HEK293 (cell line): ENCODE measurements at regions not wholly inside any gene's neighbourhood (a gene's known extent, or its start where the extent isn't known, plus 50 kb on each side); places are given as distances from the start of the nearest gene placed in this dataset.
"Not testable (repeated sequence)": the region's sequence is repeated elsewhere in the genome, so short reads cannot be mapped to it uniquely, and the experiment has no call there.

Experiments
- CTCF ChIA-PET: fragments of 350-600 bp; formaldehyde crosslinking; extraction: SDS; loops from one replicate; lab custom pipeline; 2021; ENCODE audit warnings: antibody characterized with exemption; lab: Yijun Ruan, JAX
- POLR2A ChIA-PET: fragments of 300-600 bp; formaldehyde crosslinking; extraction: SDS; loops from one replicate; lab custom pipeline; 2020; ENCODE audit warnings: antibody characterized with exemption, inconsistent platforms; lab: Yijun Ruan, JAX
- H3K27ac ChIP-seq: fragments of 200-500 bp; sonication (Bioruptor generic); 2 replicates; pipeline ENCODE4 v1.5.1; 2014; ENCODE audit warnings: low read depth, low read length, control low read depth, inconsistent platforms; ENCODE audit errors: extremely low read depth
- H3K36me3 ChIP-seq, 2 experiments: fragments of 200-500 bp in 1 of 2; sonication (Bioruptor generic) in 1 of 2; 1 replicate in 1 of 2; 2 replicates in 1 of 2; pipeline ENCODE4 v1.5.1; 2014 to 2017; ENCODE audit warnings: inconsistent platforms in 2 of 2, low read length in 2 of 2; ENCODE audit not compliant: control insufficient read depth in 2 of 2, insufficient read depth in 1 of 2
- H3K4me1 ChIP-seq: fragments of 200-500 bp; sonication (Bioruptor generic); 2 replicates; pipeline ENCODE4 v1.5.1; 2014; ENCODE audit warnings: mild to moderate bottlenecking, low read length, inconsistent platforms; ENCODE audit not compliant: control insufficient read depth, insufficient read depth
- H3K4me3 ChIP-seq: 2 replicates; pipeline ENCODE4 v1.5.1; 2011; ENCODE audit warnings: low read depth, mild to moderate bottlenecking, control low read depth, low read length, moderate library complexity
- H3K9me3 ChIP-seq: fragments of 200-500 bp; sonication (Bioruptor generic); 2 replicates; pipeline ENCODE4 v1.5.1; 2014; ENCODE audit warnings: low read depth, low read length, inconsistent platforms; ENCODE audit not compliant: control insufficient read depth, insufficient read depth
- AEBP2 ChIP-seq: fragments of 450-650 bp; formaldehyde crosslinking; IDR thresholded peaks from 2 replicates; pipeline ENCODE4 v1.5.1; 2016; ENCODE audit warnings: missing biosample characterization, missing genetic modification characterization, borderline replicate concordance
- EGR2 ChIP-seq: fragments of 450-650 bp; formaldehyde crosslinking; IDR thresholded peaks from 2 replicates; pipeline ENCODE4 v1.5.1; 2016; ENCODE audit warnings: low read depth, missing biosample characterization, missing genetic modification characterization
- GFI1B ChIP-seq: fragments of 450-650 bp; formaldehyde crosslinking; IDR thresholded peaks from 2 replicates; pipeline ENCODE4 v1.5.1; 2016; ENCODE audit warnings: missing biosample characterization, missing genetic modification characterization
- KLF9 ChIP-seq: fragments of 450-650 bp; formaldehyde crosslinking; IDR thresholded peaks from 2 replicates; pipeline ENCODE4 v1.5.1; 2016; ENCODE audit warnings: missing biosample characterization, missing genetic modification characterization, low read depth
- SALL2 ChIP-seq: fragments of 450-650 bp; formaldehyde crosslinking; IDR thresholded peaks from 2 replicates; pipeline ENCODE4 v1.5.0; 2017; ENCODE audit warnings: missing biosample characterization, mild to moderate bottlenecking, missing genetic modification characterization, borderline replicate concordance
- SCRT2 ChIP-seq: fragments of 450-650 bp; formaldehyde crosslinking; IDR thresholded peaks from 2 replicates; pipeline ENCODE4 v1.5.1; 2016; ENCODE audit warnings: missing biosample characterization, missing genetic modification characterization
- ZBTB6 ChIP-seq: fragments of 450-650 bp; formaldehyde crosslinking; IDR thresholded peaks from 2 replicates; pipeline ENCODE4 v1.5.1; 2017; ENCODE audit warnings: missing biosample characterization, missing genetic modification characterization
- ZNF274 ChIP-seq, 2 experiments: fragments of 200-500 bp in 1 of 2; fragments of 450-650 bp in 1 of 2; sonication (Bioruptor generic) in 1 of 2; formaldehyde crosslinking in 1 of 2; IDR thresholded peaks; 2 replicates each; pipeline versions ENCODE4 v1.5.1 to v1.6.1; 2014 to 2016; ENCODE audit warnings: borderline replicate concordance in 1 of 2, inconsistent platforms in 1 of 2, low read length in 1 of 2, missing biosample characterization in 1 of 2, missing genetic modification characterization in 1 of 2
- ZNF302 ChIP-seq: fragments of 450-650 bp; formaldehyde crosslinking; IDR thresholded peaks from 2 replicates; pipeline ENCODE4 v1.5.1; 2016; ENCODE audit warnings: missing biosample characterization, missing genetic modification characterization, low read depth
- ZNF354C ChIP-seq: fragments of 450-650 bp; formaldehyde crosslinking; IDR thresholded peaks from 2 replicates; pipeline ENCODE4 v1.5.1; 2016; ENCODE audit warnings: missing biosample characterization, missing genetic modification characterization, low read depth, borderline replicate concordance
- ZNF48 ChIP-seq: fragments of 450-650 bp; formaldehyde crosslinking; IDR thresholded peaks from 2 replicates; pipeline ENCODE4 v1.5.1; 2016; ENCODE audit warnings: missing biosample characterization, missing genetic modification characterization
- ZNF488 ChIP-seq: fragments of 450-650 bp; formaldehyde crosslinking; IDR thresholded peaks from 2 replicates; pipeline ENCODE4 v1.5.1; 2016; ENCODE audit warnings: missing biosample characterization, missing genetic modification characterization
- ZNF639 ChIP-seq: fragments of 450-650 bp; formaldehyde crosslinking; IDR thresholded peaks from 2 replicates; pipeline ENCODE4 v1.5.1; 2016; ENCODE audit warnings: missing biosample characterization, missing genetic modification characterization
- ZNF654 ChIP-seq: fragments of 450-650 bp; formaldehyde crosslinking; IDR thresholded peaks from 2 replicates; pipeline ENCODE4 v1.5.1; 2016; ENCODE audit warnings: low read depth, missing biosample characterization, missing genetic modification characterization
- ZNF791 ChIP-seq: fragments of 450-650 bp; formaldehyde crosslinking; IDR thresholded peaks from 2 replicates; pipeline ENCODE4 v1.5.1; 2016; ENCODE audit warnings: missing biosample characterization, missing genetic modification characterization

GRCh38 chr7:13259930-13260329 lies 572.5 kb downstream of the ARL4A start (continued):
- no peak for TF ChIP-seq ZNF354C (tag by site-specific recombination)

GRCh38 chr7:13262929-13263530 lies 575.6 kb downstream of the ARL4A start:
- ChIA-PET POLR2A (interaction anchor here (1.6 kb wide), 1 partner anchor 576 kb away, joined by 4 read pairs; the partner anchor contains the start of gene ARL4A), CTCF (interaction anchor here (0.5 to 5.1 kb wide), 24 partner anchors 12 to 872 kb away, joined by 3 to 25 read pairs (median 4); partner anchors contain the start of gene ARL4A)
- no peaks in the 10 kb centered on the region for H3K4me1 ChIP-seq
- TF ChIP-seq ZNF48 (no peak), ZNF488 (no peak), ZNF654 (peak; percentile 69), SCRT2 (tag by site-specific recombination) (0 out of 2 replicates have a peak, but pooled peaks have one; percentile 23)
- H3K27ac ChIP-seq: no peak overlapping the region
- no peaks in the 10 kb centered on the region for H3K9me3 ChIP-seq
- H3K36me3 ChIP-seq: no peaks in the 10 kb centered on the region
- no peak overlapping the region for H3K4me3 ChIP-seq

- no peaks in the 10 kb centered on the region for H3K9me3 ChIP-seq
- H3K4me1 ChIP-seq: no peaks in the 10 kb centered on the region
- no peak for TF ChIP-seq ZNF791 (tag by site-specific recombination)
- TF ChIP-seq ZNF639 (tag by site-specific recombination): no peak
- no peak for TF ChIP-seq GFI1B
- TF ChIP-seq EGR2 (tag by site-specific recombination): no peak
- no peak for TF ChIP-seq ZNF274 (IDR thresholded peaks at IDR 0.05; ENCODE audit: low read length)
- no peak for TF ChIP-seq ZNF274 (tag by site-specific recombination; IDR thresholded peaks at IDR 0.05; ENCODE audit: borderline replicate concordance)
- TF ChIP-seq SALL2 (tag by site-specific recombination): no peak
- no peak for TF ChIP-seq ZNF302 (tag by site-specific recombination)
- no peak for TF ChIP-seq AEBP2 (tag by site-specific recombination)
- TF ChIP-seq ZBTB6 (tag by site-specific recombination): no peak
- TF ChIP-seq KLF9 (tag by site-specific recombination): no peak
- ChIA-PET CTCF (interaction anchor here (0.7 to 3.1 kb wide), 4 partner anchors 168 to 741 kb away, joined by 3 to 10 read pairs (median 3); no protein-coding TSS in a partner anchor), POLR2A (no interaction called here)
- no peak overlapping the region for H3K27ac ChIP-seq
- H3K4me3 ChIP-seq: no peak overlapping the region
- no peaks in the 10 kb centered on the region for H3K36me3 ChIP-seq
Observed at GRCh38 chr7:13265271-13265670, 577.8 kb downstream of the ARL4A start.

GRCh38 chr7:13274205-13274604 lies 586.8 kb downstream of the ARL4A start:
- H3K4me1 ChIP-seq, POLR2A ChIA-PET, H3K27ac ChIP-seq, H3K36me3 ChIP-seq, H3K9me3 ChIP-seq, H3K4me3 ChIP-seq: not testable (repeated sequence)
- CTCF ChIA-PET: interaction anchor here (1.2 kb wide), 1 partner anchor 1417 kb away, joined by 5 read pairs; no protein-coding TSS in a partner anchor
